ENCODE measurements at regions not wholly inside any gene's neighbourhood (a gene's known extent, or its start where the extent isn't known, plus 50 kb on each side); places are given as distances from the start of the nearest gene placed in this dataset.

DNA sequence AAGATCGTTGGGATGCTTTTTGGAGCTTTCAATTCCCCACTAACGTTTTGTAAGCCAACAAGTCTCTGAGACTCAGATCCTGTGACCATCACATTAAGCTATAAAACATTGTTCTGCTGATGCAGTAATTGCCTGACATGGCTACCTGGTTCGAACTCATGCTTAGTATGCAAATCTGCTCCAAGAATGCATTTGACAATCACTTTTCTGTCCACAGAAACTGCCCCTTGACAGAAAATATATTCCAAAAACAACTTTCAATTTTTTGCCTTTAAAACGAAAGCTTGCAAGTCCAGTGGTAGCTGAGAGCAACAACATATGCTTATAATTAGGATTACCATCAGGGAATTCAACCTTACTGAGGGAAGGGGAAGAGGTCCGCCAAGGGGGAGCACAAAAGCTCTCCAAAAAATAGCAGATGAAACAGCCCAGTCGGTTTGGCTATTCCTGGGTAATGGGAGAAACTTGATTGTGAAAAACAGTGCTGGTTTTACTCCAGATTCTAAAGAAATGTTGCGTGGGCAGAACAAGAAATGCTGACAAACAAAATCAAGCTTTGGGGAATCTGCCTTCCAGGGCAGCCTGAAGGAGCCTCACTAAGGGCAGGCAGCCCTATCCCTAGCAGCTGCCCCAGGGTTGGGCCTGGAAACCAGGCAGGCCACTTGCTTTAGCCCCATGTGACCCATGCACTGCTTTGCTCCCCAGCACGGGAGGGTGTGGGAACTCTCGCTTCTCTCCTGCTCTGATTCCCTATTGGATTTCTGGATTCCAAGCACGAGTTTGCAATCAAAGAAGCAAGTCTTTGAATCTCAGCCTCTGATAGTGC is 160.7 kb upstream of the LDB2 start:
- no peak overlapping the region for H2AFZ ChIP-seq (replicated peaks)
- H3K9me3 ChIP-seq (ENCODE audit: low read depth), result no peaks in the 10 kb centered on the region
- no peak overlapping the region for H3K4me3 ChIP-seq
- H3K27ac ChIP-seq, result no peak overlapping the region
- no peak overlapping the region for H3K4me3 Mint-ChIP-seq
- H3K4me2 ChIP-seq, result no peak overlapping the region
- H3K4me1 Mint-ChIP-seq, result no peaks in the 10 kb centered on the region
- H3K27me3 ChIP-seq, result no peaks in the 10 kb centered on the region
- H3K9me3 Mint-ChIP-seq, result no peaks in the 10 kb centered on the region
- H3K4me1 ChIP-seq, result no peaks in the 10 kb centered on the region
- H3K79me2 ChIP-seq (ENCODE audit: low read depth), result no peaks in the 10 kb centered on the region
- H3K27me3 Mint-ChIP-seq (ENCODE audit: insufficient read depth, low read depth), result peaks cover 2% of the 10 kb centered on the region
- no peaks in the 10 kb centered on the region for H3K36me3 ChIP-seq
- TF ChIP-seq EZH2 (IDR thresholded peaks at IDR 0.05) (no peak), EZH2phosphoT487 (IDR thresholded peaks at IDR 0.05) (no peak)
- TF ChIP-seq, protein P1, sequence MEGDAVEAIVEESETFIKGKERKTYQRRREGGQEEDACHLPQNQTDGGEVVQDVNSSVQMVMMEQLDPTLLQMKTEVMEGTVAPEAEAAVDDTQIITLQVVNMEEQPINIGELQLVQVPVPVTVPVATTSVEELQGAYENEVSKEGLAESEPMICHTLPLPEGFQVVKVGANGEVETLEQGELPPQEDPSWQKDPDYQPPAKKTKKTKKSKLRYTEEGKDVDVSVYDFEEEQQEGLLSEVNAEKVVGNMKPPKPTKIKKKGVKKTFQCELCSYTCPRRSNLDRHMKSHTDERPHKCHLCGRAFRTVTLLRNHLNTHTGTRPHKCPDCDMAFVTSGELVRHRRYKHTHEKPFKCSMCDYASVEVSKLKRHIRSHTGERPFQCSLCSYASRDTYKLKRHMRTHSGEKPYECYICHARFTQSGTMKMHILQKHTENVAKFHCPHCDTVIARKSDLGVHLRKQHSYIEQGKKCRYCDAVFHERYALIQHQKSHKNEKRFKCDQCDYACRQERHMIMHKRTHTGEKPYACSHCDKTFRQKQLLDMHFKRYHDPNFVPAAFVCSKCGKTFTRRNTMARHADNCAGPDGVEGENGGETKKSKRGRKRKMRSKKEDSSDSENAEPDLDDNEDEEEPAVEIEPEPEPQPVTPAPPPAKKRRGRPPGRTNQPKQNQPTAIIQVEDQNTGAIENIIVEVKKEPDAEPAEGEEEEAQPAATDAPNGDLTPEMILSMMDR (IDR thresholded peaks at IDR 0.05), result no peak
- no peaks in the 10 kb centered on the region for H3K36me3 Mint-ChIP-seq
- H3K9ac ChIP-seq, result no peak overlapping the region
- no peak overlapping the region for H3K27ac Mint-ChIP-seq
- no peaks in the 10 kb centered on the region for H3F3A ChIP-seq (ENCODE audit: low read depth)
- H4K20me1 ChIP-seq (ENCODE audit: low read depth), result no peaks in the 10 kb centered on the region
- no peak for DNase-seq (ENCODE audit: low spot score)

DNA sequence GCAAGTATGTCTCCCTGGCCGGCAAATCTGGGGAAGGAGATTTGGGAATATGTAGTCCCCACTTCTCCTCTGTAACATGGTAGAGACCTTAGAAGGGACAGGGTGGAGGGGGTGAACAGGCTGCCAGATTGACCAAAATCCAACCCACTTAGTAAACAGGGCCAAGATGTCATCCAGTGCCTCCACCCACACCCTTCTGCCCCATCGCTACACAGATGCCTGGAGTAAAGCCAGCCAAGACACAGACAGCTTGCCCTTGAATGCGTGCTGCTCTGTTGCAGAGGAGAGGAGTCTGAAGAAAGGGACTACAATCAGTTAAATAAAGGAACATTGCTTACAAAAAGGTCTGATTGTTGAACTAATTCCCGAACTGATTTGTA is 160.1 kb upstream of the LDB2 start:
- no peak for TF ChIP-seq EZH2phosphoT487 (IDR thresholded peaks at IDR 0.05)
- no peak for TF ChIP-seq EZH2 (IDR thresholded peaks at IDR 0.05)
- TF ChIP-seq, protein P1 (IDR thresholded peaks at IDR 0.05), result no peak
- no peak overlapping the region for H3K27ac Mint-ChIP-seq
- H3K9ac ChIP-seq, result no peak overlapping the region

DNA sequence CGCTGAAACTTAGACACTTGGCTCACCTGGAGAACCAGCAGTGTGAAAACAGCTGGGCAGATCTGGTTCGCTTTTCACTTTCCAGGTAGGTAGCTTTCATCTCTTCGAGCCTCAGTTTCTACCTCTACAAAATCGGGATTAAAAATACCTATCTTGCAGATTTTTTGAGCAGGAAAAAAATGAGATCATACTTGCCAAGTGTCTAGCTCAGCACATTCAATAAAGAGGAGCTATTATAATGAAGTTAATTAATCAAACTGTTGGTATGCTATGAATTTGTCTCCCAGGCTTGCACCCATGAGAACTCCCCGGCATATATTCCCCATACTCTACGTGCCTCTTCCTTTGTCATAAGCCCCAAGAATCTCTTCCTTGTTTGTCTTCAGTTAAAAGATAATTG is 158.6 kb upstream of the LDB2 start:
- no peak overlapping the region for H2AFZ ChIP-seq (replicated peaks)
- no peaks in the 10 kb centered on the region for H3K9me3 ChIP-seq (ENCODE audit: low read depth)
- H3K79me2 ChIP-seq (ENCODE audit: low read depth), result no peaks in the 10 kb centered on the region
- peaks cover 2% of the 10 kb centered on the region for H3K27me3 Mint-ChIP-seq (ENCODE audit: insufficient read depth, low read depth)
- H3K36me3 Mint-ChIP-seq, result no peaks in the 10 kb centered on the region
- H3K4me3 ChIP-seq, result no peak overlapping the region
- H3K4me1 Mint-ChIP-seq, result no peaks in the 10 kb centered on the region
- H3F3A ChIP-seq (ENCODE audit: low read depth), result no peaks in the 10 kb centered on the region
- no peaks in the 10 kb centered on the region for H3K9me3 Mint-ChIP-seq
- H3K4me1 ChIP-seq, result no peaks in the 10 kb centered on the region
- H4K20me1 ChIP-seq (ENCODE audit: low read depth), result no peaks in the 10 kb centered on the region
- H3K4me3 Mint-ChIP-seq, result no peak overlapping the region
- TF ChIP-seq, protein P1 (IDR thresholded peaks at IDR 0.05), result no peak
- no peak for TF ChIP-seq EZH2 (IDR thresholded peaks at IDR 0.05)
- TF ChIP-seq EZH2phosphoT487 (IDR thresholded peaks at IDR 0.05), result no peak
- H3K27ac Mint-ChIP-seq, result no peak overlapping the region
- no peak overlapping the region for H3K9ac ChIP-seq
- no peak for DNase-seq (ENCODE audit: low spot score)
- H3K27ac ChIP-seq, result no peak overlapping the region
- H3K27me3 ChIP-seq, result no peaks in the 10 kb centered on the region
- H3K4me2 ChIP-seq, result no peak overlapping the region
- no peaks in the 10 kb centered on the region for H3K36me3 ChIP-seq

More for the DNA sequence above, 160.1 kb upstream of the LDB2 start:
- Histone ChIP-seq H2AFZ (replicated peaks) (peak overlapping the region; percentile 22), H3K27me3 (no peaks in the 10 kb centered on the region), H4K20me1 (ENCODE audit: low read depth) (no peaks in the 10 kb centered on the region), H3K4me1 (no peaks in the 10 kb centered on the region), H3K4me3 (no peak overlapping the region), H3F3A (ENCODE audit: low read depth) (no peaks in the 10 kb centered on the region), H3K4me2 (no peak overlapping the region), H3K27ac (no peak overlapping the region), H3K36me3 (no peaks in the 10 kb centered on the region), H3K9me3 (ENCODE audit: low read depth) (no peaks in the 10 kb centered on the region), H3K79me2 (ENCODE audit: low read depth) (no peaks in the 10 kb centered on the region)
- H3K4me3 Mint-ChIP-seq, result no peak overlapping the region
- H3K4me1 Mint-ChIP-seq, result no peaks in the 10 kb centered on the region
- peaks cover 2% of the 10 kb centered on the region for H3K27me3 Mint-ChIP-seq (ENCODE audit: insufficient read depth, low read depth)
- DNase-seq (ENCODE audit: low spot score), result no peak
- no peaks in the 10 kb centered on the region for H3K9me3 Mint-ChIP-seq
- H3K36me3 Mint-ChIP-seq, result no peaks in the 10 kb centered on the region

Data from neural progenitor cell (in vitro differentiated cells).